PC-3 (cell line): ENCODE measurements at regions not wholly inside any gene's neighbourhood (a gene's known extent, or its start where the extent isn't known, plus 50 kb on each side); places are given as distances from the start of the nearest gene placed in this dataset.
"Not testable (repeated sequence)": the region's sequence is repeated elsewhere in the genome, so short reads cannot be mapped to it uniquely, and the experiment has no call there.

Experiments
- EZH2 ChIP-seq: fragments of 300-600 bp; sonication (generic); IDR thresholded peaks from one replicate; pipeline ENCODE4 v1.6.1; 2017; ENCODE audit warnings: antibody characterized with exemption, mild to moderate bottlenecking, low read length; ENCODE audit not compliant: unreplicated experiment
- TF ChIP-seq, protein P1 (sequence below): fragments of 300-600 bp; sonication (generic); conservative IDR thresholded peaks from 2 replicates; pipeline ENCODE4 v1.5.1; 2017; ENCODE audit warnings: antibody characterized with exemption, low read depth, mild to moderate bottlenecking, low read length

DNA sequence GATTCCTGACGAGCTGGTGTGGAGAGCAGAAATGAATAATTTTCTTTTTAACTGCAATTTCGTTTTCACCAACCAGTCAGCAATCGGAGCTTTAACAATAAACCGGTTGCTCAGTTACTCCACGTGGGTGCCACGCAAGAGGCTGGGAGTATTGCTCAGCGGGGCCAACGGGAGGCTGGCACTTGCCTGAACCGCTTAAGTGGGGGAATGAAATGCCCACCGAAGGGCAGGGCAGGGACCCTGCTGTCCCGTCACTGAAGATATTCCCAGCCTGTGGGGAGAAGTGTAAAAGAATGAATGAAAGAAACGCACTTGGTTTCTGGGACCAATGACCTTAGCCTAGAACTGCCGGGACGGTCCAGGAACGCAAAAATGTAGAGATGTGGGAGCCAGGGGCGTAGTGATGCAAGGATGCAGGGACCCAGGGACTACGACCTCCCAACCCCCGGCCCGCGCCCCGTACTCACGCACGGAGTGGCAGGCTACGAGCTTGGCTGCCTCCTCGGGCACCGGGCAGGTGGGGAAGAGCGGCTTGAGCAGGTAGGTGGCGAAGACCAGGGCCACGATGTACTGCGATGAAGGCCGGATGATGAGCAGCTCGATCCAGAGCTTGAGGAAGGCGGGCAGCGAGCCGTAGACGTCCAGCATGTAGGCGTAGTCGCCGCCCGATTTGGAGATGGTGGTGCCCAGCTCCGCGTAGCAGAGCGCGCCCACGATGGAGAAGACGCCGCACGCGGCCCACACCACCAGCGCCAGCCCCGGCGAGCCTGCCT, 79.8 kb upstream of the METTL9 start:
- TF ChIP-seq, protein P1, sequence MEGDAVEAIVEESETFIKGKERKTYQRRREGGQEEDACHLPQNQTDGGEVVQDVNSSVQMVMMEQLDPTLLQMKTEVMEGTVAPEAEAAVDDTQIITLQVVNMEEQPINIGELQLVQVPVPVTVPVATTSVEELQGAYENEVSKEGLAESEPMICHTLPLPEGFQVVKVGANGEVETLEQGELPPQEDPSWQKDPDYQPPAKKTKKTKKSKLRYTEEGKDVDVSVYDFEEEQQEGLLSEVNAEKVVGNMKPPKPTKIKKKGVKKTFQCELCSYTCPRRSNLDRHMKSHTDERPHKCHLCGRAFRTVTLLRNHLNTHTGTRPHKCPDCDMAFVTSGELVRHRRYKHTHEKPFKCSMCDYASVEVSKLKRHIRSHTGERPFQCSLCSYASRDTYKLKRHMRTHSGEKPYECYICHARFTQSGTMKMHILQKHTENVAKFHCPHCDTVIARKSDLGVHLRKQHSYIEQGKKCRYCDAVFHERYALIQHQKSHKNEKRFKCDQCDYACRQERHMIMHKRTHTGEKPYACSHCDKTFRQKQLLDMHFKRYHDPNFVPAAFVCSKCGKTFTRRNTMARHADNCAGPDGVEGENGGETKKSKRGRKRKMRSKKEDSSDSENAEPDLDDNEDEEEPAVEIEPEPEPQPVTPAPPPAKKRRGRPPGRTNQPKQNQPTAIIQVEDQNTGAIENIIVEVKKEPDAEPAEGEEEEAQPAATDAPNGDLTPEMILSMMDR, result not testable (repeated sequence)
- not testable (repeated sequence) for TF ChIP-seq EZH2
